PC-3 (cell line): ENCODE measurements at regions not wholly inside any gene's neighbourhood (a gene's known extent, or its start where the extent isn't known, plus 50 kb on each side); places are given as distances from the start of the nearest gene placed in this dataset.

ENCODE experiments used
- ATAC-seq: fragments of 200-7000 bp; cut with Tn5 transposase; 2 replicates; pipeline ENCODE4 v1.9.1; 2020; ENCODE audit warnings: mild to moderate bottlenecking, moderate library complexity
- BruUV-seq: library from RNA; stranded (reverse); fragments of 400-500 nt; replicated peaks from 2 replicates; lab custom pipeline; 2021; lab: Mats Ljungman, UMichigan
- CTCF ChIA-PET: fragments of 300-600 bp; sonication (Branson Sonifier 250); formaldehyde crosslinking; loops from one replicate; lab custom pipeline; 2022; ENCODE audit warnings: antibody characterized with exemption; lab: Charles Lee
- POLR2A ChIA-PET: fragments of 300-600 bp; sonication (Branson Sonifier 250); formaldehyde crosslinking; loops from one replicate; lab custom pipeline; 2022; ENCODE audit warnings: antibody characterized with exemption; ENCODE audit not compliant: unreplicated experiment; lab: Charles Lee
- DNase-seq: peaks from one replicate; pipeline ENCODE4 v3.0.0-alpha.2; 2015
- H2AFZ ChIP-seq: fragments of 300-600 bp; sonication (generic); 2 replicates; pipeline ENCODE4 v1.6.0; 2016; ENCODE audit warnings: antibody characterized with exemption, low read length
- H3F3A ChIP-seq: fragments of 300-600 bp; sonication (generic); one replicate; pipeline ENCODE4 v1.6.0; 2017; ENCODE audit warnings: antibody characterized with exemption, low read length, control low read depth, mild to moderate bottlenecking; ENCODE audit not compliant: unreplicated experiment
- H3K27ac ChIP-seq: fragments of 300-600 bp; sonication (generic); 2 replicates; pipeline ENCODE4 v1.5.1; 2016; ENCODE audit warnings: mild to moderate bottlenecking, low read length
- H3K27me3 ChIP-seq: fragments of 300-600 bp; sonication (generic); 2 replicates; pipeline ENCODE4 v1.6.1; 2016; ENCODE audit warnings: low read length, mixed read lengths
- H3K36me3 ChIP-seq: fragments of 300-600 bp; sonication (generic); 2 replicates; pipeline ENCODE4 v1.6.1; 2016; ENCODE audit warnings: low read depth, mixed run types, low read length, mixed read lengths
- H3K4me1 ChIP-seq: fragments of 300-600 bp; sonication (generic); 2 replicates; pipeline ENCODE4 v1.5.1; 2016; ENCODE audit warnings: low read length; ENCODE audit not compliant: insufficient read depth
- H3K4me2 ChIP-seq: fragments of 300-600 bp; sonication (generic); 2 replicates; pipeline ENCODE4 v1.6.0; 2016; ENCODE audit warnings: low read length
- H3K4me3 ChIP-seq: fragments of 300-600 bp; sonication (generic); 2 replicates; pipeline ENCODE4 v1.5.1; 2016; ENCODE audit warnings: mild to moderate bottlenecking, low read length, mixed read lengths
- H3K79me2 ChIP-seq: fragments of 300-600 bp; sonication (generic); 2 replicates; pipeline ENCODE4 v1.6.1; 2017; ENCODE audit warnings: low read length, mixed read lengths
- H3K9ac ChIP-seq: fragments of 300-600 bp; sonication (generic); 2 replicates; pipeline ENCODE4 v1.6.0; 2016; ENCODE audit warnings: mild to moderate bottlenecking, low read length
- H3K9me2 ChIP-seq: fragments of 300-600 bp; sonication (generic); replicated peaks from 2 replicates; pipeline ENCODE4 v1.6.1; 2016; ENCODE audit warnings: mixed run types, low read length, mixed read lengths
- H3K9me3 ChIP-seq: fragments of 300-600 bp; sonication (generic); 2 replicates; pipeline ENCODE4 v1.6.1; 2016; ENCODE audit warnings: low read length, mixed read lengths
- H4K20me1 ChIP-seq: fragments of 300-600 bp; sonication (generic); 2 replicates; pipeline ENCODE4 v1.6.1; 2016; ENCODE audit warnings: low read length, mixed read lengths
- CTCF ChIP-seq: fragments of 300-600 bp; sonication (generic); conservative IDR thresholded peaks from 2 replicates; pipeline ENCODE4 v1.5.1; 2017; ENCODE audit warnings: antibody characterized with exemption, low read depth, mild to moderate bottlenecking, low read length
- EZH2 ChIP-seq: fragments of 300-600 bp; sonication (generic); IDR thresholded peaks from one replicate; pipeline ENCODE4 v1.6.1; 2017; ENCODE audit warnings: antibody characterized with exemption, mild to moderate bottlenecking, low read length; ENCODE audit not compliant: unreplicated experiment
- EZH2phosphoT487 ChIP-seq: fragments of 300-600 bp; sonication (generic); IDR thresholded peaks from 2 replicates; pipeline ENCODE4 v1.6.1; 2018; ENCODE audit warnings: mild to moderate bottlenecking, antibody characterized with exemption, low read length, borderline replicate concordance
- intact Hi-C: fragments of 100-400 bp; cut with micrococcal nuclease; formaldehyde crosslinking; loops from 2 replicates; pipeline ENCODE4 v1.9.0; 2023

DNA sequence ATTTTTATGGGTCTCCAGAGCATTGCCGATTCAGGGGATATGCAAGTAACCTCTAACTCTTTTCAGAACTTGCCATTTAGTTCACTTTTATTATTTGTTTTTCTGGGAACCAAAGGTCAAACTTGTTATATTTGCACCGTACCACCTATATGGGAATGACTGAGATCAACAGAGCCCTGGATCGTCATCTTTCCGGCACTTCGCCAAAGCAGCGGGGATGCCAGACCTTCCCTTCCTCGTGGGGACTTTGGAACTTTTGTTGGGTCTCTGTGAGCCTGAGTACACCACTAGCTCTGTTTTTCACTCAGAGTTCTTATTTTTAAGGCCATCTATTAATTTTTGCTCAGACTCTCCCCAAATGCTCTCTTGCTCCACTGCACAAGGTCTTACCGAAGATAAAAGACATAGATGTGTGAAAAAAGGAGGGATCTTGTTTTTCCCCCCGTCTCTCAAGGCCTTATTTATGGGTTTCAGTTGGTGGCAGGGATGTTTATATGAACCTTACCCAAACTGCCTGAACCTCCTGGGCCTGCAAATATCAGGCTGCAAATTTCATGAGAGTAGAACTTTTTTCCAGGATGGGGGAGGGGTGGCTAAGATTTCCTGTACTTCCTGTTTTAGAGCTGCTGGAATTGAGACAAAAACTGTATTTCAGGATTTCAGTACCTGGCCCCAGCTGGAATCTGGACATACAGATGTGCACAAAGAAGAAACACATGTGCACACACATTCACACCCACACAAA is 350.3 kb downstream of the HRH4 start:
- intact Hi-C loops, result no loop called here
- ATAC-seq (no peak), DNase-seq (no peak)
- H3K27me3 ChIP-seq, result peaks cover 70% of the 10 kb centered on the region
- TF ChIP-seq CTCF (no peak), EZH2 (no peak), EZH2phosphoT487 (no peak)
- no peaks in the 10 kb centered on the region for H3F3A ChIP-seq
- no peak overlapping the region for H3K4me2 ChIP-seq
- H3K27ac ChIP-seq, result no peak overlapping the region
- H3K79me2 ChIP-seq, result no peaks in the 10 kb centered on the region
- no peaks in the 10 kb centered on the region for H3K9me2 ChIP-seq
- CTCF ChIA-PET, result no interaction called here
- no TSS peak for BruUV-seq
- H3K4me3 ChIP-seq, result no peak overlapping the region
- H3K9me3 ChIP-seq, result no peaks in the 10 kb centered on the region
- no peak overlapping the region for H3K9ac ChIP-seq
- H4K20me1 ChIP-seq, result no peaks in the 10 kb centered on the region
- H3K4me1 ChIP-seq, result no peaks in the 10 kb centered on the region
- H3K36me3 ChIP-seq, result no peaks in the 10 kb centered on the region
- H2AFZ ChIP-seq, result no peak overlapping the region
- POLR2A ChIA-PET, result no interaction called here

GRCh38 chr18:24811950-24812681 is 351.7 kb downstream of the HRH4 start:
- H3K4me2 ChIP-seq, result no peak overlapping the region
- DNase-seq (no peak), ATAC-seq (no peak)
- intact Hi-C loops, result no loop called here
- BruUV-seq, result no TSS peak
- H3K27ac ChIP-seq, result no peak overlapping the region
- TF ChIP-seq CTCF (no peak), EZH2 (no peak), EZH2phosphoT487 (no peak)
- no peak overlapping the region for H3K9ac ChIP-seq
- H3K27me3 ChIP-seq, result peaks cover 78% of the 10 kb centered on the region
- H2AFZ ChIP-seq, result no peak overlapping the region
- no peaks in the 10 kb centered on the region for H3K79me2 ChIP-seq
- CTCF ChIA-PET, result no interaction called here
- no peaks in the 10 kb centered on the region for H3K4me1 ChIP-seq
- no peaks in the 10 kb centered on the region for H3F3A ChIP-seq
- no peaks in the 10 kb centered on the region for H4K20me1 ChIP-seq
- H3K9me3 ChIP-seq, result no peaks in the 10 kb centered on the region
- no peak overlapping the region for H3K4me3 ChIP-seq
- H3K9me2 ChIP-seq, result no peaks in the 10 kb centered on the region
- POLR2A ChIA-PET, result no interaction called here
- H3K36me3 ChIP-seq, result no peaks in the 10 kb centered on the region

DNA sequence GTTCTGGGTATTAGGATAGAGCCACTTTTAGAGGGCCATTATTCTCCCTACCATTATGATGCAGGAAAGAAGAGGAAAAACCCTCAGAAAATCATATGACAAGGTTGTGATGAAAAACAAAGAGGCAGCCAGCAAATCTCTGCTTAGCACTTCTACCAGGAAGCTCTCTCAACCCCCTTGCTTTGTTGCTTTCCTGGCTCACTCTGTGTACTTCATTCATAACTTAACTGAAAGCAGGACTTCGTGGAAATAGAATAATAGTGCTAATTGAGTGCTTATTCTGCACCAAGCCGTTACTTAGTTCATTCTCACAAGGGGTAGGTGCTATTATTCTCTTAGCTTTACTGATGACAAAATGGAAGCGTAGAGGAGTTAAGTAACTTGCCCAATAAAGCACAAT is 354.1 kb downstream of the HRH4 start:
- DNase-seq, result no peak
- TF ChIP-seq CTCF (no peak), EZH2phosphoT487 (no peak), EZH2 (no peak)
- H3K4me1 ChIP-seq, result no peaks in the 10 kb centered on the region
- intact Hi-C loops, result no loop called here
- H2AFZ ChIP-seq, result no peak overlapping the region
- H4K20me1 ChIP-seq, result no peaks in the 10 kb centered on the region
- no peak overlapping the region for H3K4me2 ChIP-seq
- BruUV-seq, result no TSS peak
- H3K4me3 ChIP-seq, result no peak overlapping the region
- ChIA-PET CTCF (no interaction called here), POLR2A (no interaction called here)
- H3K9me3 ChIP-seq, result no peaks in the 10 kb centered on the region
- H3K79me2 ChIP-seq, result no peaks in the 10 kb centered on the region
- no peak overlapping the region for H3K9ac ChIP-seq
- no peak for ATAC-seq
- peaks cover 87% of the 10 kb centered on the region for H3K27me3 ChIP-seq
- no peak overlapping the region for H3K27ac ChIP-seq
- H3K9me2 ChIP-seq, result no peaks in the 10 kb centered on the region
- no peaks in the 10 kb centered on the region for H3K36me3 ChIP-seq
- no peaks in the 10 kb centered on the region for H3F3A ChIP-seq
